ENCODE measurements at regions not wholly inside any gene's neighbourhood (a gene's known extent, or its start where the extent isn't known, plus 50 kb on each side); places are given as distances from the start of the nearest gene placed in this dataset.

GRCh38 chr14:87879389-87879788 lies 113.6 kb downstream of the GALC start:
- Histone ChIP-seq H3K4me1 (no peaks in the 10 kb centered on the region), H3K36me3 (no peaks in the 10 kb centered on the region), H3K4me3 (no peak overlapping the region), H3K27ac (replicated peaks in 1 of 4) (no peak overlapping the region), H3K9me3 (no peaks in the 10 kb centered on the region), H3K27me3 (no peaks in the 10 kb centered on the region)
- intact Hi-C loops (cut with DNase I) = no loop called here
- DNase-seq (ENCODE audit: extremely low spot score) = no peak
- no peak for TF ChIP-seq CTCF (IDR thresholded peaks at IDR 0.05)
- no peak for TF ChIP-seq POLR2A (IDR thresholded peaks at IDR 0.05; ENCODE audit: low read depth)
- no peak for TF ChIP-seq POLR2AphosphoS5 (IDR thresholded peaks at IDR 0.05)
- TF ChIP-seq EP300 (IDR thresholded peaks at IDR 0.05) = no peak
- 95% methylated on average over 5 of the region's 5 CpGs for WGBS

GRCh38 chr14:87878959-87879358 lies 114.0 kb downstream of the GALC start:
- TF ChIP-seq POLR2AphosphoS5 (IDR thresholded peaks at IDR 0.05) (no peak), EP300 (IDR thresholded peaks at IDR 0.05) (no peak), CTCF (IDR thresholded peaks at IDR 0.05) (no peak), POLR2A (IDR thresholded peaks at IDR 0.05; ENCODE audit: low read depth) (no peak)
- intact Hi-C loops (cut with DNase I) = no loop called here
- H3K27ac ChIP-seq (replicated peaks in 1 of 4) = no peak overlapping the region
- DNase-seq (ENCODE audit: extremely low spot score) = no peak
- WGBS = 50% methylated on average over 2 of the region's 2 CpGs
- H3K36me3 ChIP-seq = no peaks in the 10 kb centered on the region
- H3K27me3 ChIP-seq = no peaks in the 10 kb centered on the region
- no peak overlapping the region for H3K4me3 ChIP-seq
- no peaks in the 10 kb centered on the region for H3K4me1 ChIP-seq
- no peaks in the 10 kb centered on the region for H3K9me3 ChIP-seq

- Histone ChIP-seq H3K4me1 (no peaks in the 10 kb centered on the region), H3K36me3 (no peaks in the 10 kb centered on the region), H3K9me3 (no peaks in the 10 kb centered on the region), H3K4me3 (no peak overlapping the region), H3K27ac (replicated peaks in 1 of 4) (no peak overlapping the region), H3K27me3 (no peaks in the 10 kb centered on the region)
- WGBS = 92% methylated on average over 6 of the region's 6 CpGs
- TF ChIP-seq CTCF (IDR thresholded peaks at IDR 0.05) (no peak), EP300 (IDR thresholded peaks at IDR 0.05) (no peak), POLR2A (IDR thresholded peaks at IDR 0.05; ENCODE audit: low read depth) (no peak), POLR2AphosphoS5 (IDR thresholded peaks at IDR 0.05) (no peak)
- intact Hi-C loops (cut with DNase I) = no loop called here
- DNase-seq (ENCODE audit: extremely low spot score) = no peak
These were observed 115.1 kb downstream of the GALC start for GRCh38 chr14:87877877-87878276.

- Histone ChIP-seq H3K36me3 (no peaks in the 10 kb centered on the region), H3K4me3 (no peak overlapping the region), H3K4me1 (no peaks in the 10 kb centered on the region), H3K27me3 (no peaks in the 10 kb centered on the region), H3K9me3 (no peaks in the 10 kb centered on the region), H3K27ac (replicated peaks in 1 of 4) (no peak overlapping the region)
- DNase-seq (ENCODE audit: extremely low spot score) = no peak
- intact Hi-C loops (cut with DNase I) = no loop called here
- WGBS = 62% methylated on average over 2 of the region's 2 CpGs
- TF ChIP-seq POLR2A (IDR thresholded peaks at IDR 0.05; ENCODE audit: low read depth) (no peak), CTCF (IDR thresholded peaks at IDR 0.05) (no peak), EP300 (IDR thresholded peaks at IDR 0.05) (no peak), POLR2AphosphoS5 (IDR thresholded peaks at IDR 0.05) (no peak)
These were observed 118.3 kb downstream of the GALC start for GRCh38 chr14:87874676-87875075.

GRCh38 chr14:87873741-87874140 lies 119.2 kb downstream of the GALC start:
- TF ChIP-seq EP300 (IDR thresholded peaks at IDR 0.05) = no peak
- no peak for TF ChIP-seq CTCF (IDR thresholded peaks at IDR 0.05)
- no peak for TF ChIP-seq POLR2AphosphoS5 (IDR thresholded peaks at IDR 0.05)
- TF ChIP-seq POLR2A (IDR thresholded peaks at IDR 0.05; ENCODE audit: low read depth) = no peak
- Histone ChIP-seq H3K4me1 (no peaks in the 10 kb centered on the region), H3K27me3 (no peaks in the 10 kb centered on the region), H3K9me3 (no peaks in the 10 kb centered on the region), H3K27ac (replicated peaks in 1 of 4) (no peak overlapping the region), H3K36me3 (no peaks in the 10 kb centered on the region), H3K4me3 (no peak overlapping the region)
- DNase-seq (ENCODE audit: extremely low spot score) = no peak
- 69% methylated on average over 1 of the region's 1 CpG for WGBS
- intact Hi-C loops (cut with DNase I) = no loop called here
